ENCODE measurements at regions not wholly inside any gene's neighbourhood (a gene's known extent, or its start where the extent isn't known, plus 50 kb on each side); places are given as distances from the start of the nearest gene placed in this dataset.

GRCh38 chr1:29820401-29820800, 584.1 kb downstream of the PTPRU start:
- no peak for FAIRE-seq
- DNase-seq (ENCODE audit: insufficient read length, low spot score) = no peak
- TF ChIP-seq POU2F2 (IDR thresholded peaks at IDR 0.05; ENCODE audit: low read depth, low read length) = no peak
- no peak for TF ChIP-seq PAX5 (IDR thresholded peaks at IDR 0.05; ENCODE audit: insufficient read depth, low read length, severe bottlenecking)
- TF ChIP-seq POLR2A (IDR thresholded peaks at IDR 0.05; ENCODE audit: low read depth, low read length) = no peak
- no peak for TF ChIP-seq POLR2AphosphoS5 (IDR thresholded peaks at IDR 0.05; ENCODE audit: low read depth, low read length)
- TF ChIP-seq TAF1 (IDR thresholded peaks at IDR 0.05; ENCODE audit: low read depth, low read length) = no peak
- no peak for TF ChIP-seq SPI1 (IDR thresholded peaks at IDR 0.05; ENCODE audit: low read depth, low read length)

- TF ChIP-seq SPI1 (IDR thresholded peaks at IDR 0.05; ENCODE audit: low read depth, low read length) = no peak
- TF ChIP-seq PAX5 (IDR thresholded peaks at IDR 0.05; ENCODE audit: insufficient read depth, low read length, severe bottlenecking) = no peak
- no peak for TF ChIP-seq POLR2AphosphoS5 (IDR thresholded peaks at IDR 0.05; ENCODE audit: low read depth, low read length)
- TF ChIP-seq TAF1 (IDR thresholded peaks at IDR 0.05; ENCODE audit: low read depth, low read length) = no peak
- TF ChIP-seq POLR2A (IDR thresholded peaks at IDR 0.05; ENCODE audit: low read depth, low read length) = no peak
- no peak for TF ChIP-seq POU2F2 (IDR thresholded peaks at IDR 0.05; ENCODE audit: low read depth, low read length)
- no peak for FAIRE-seq
- DNase-seq (ENCODE audit: insufficient read length, low spot score) = no peak
These were observed 576.2 kb downstream of the PTPRU start for GRCh38 chr1:29812408-29813135.

- DNase-seq (ENCODE audit: insufficient read length, low spot score) = no peak
- FAIRE-seq = no peak
- TF ChIP-seq POLR2AphosphoS5 (IDR thresholded peaks at IDR 0.05; ENCODE audit: low read depth, low read length) = no peak
These were observed 575.5 kb downstream of the PTPRU start for GRCh38 chr1:29811727-29812407.

- TF ChIP-seq POU2F2 (IDR thresholded peaks at IDR 0.05; ENCODE audit: low read depth, low read length) (no peak), SPI1 (IDR thresholded peaks at IDR 0.05; ENCODE audit: low read depth, low read length) (no peak), PAX5 (IDR thresholded peaks at IDR 0.05; ENCODE audit: insufficient read depth, low read length, severe bottlenecking) (no peak), POLR2A (IDR thresholded peaks at IDR 0.05; ENCODE audit: low read depth, low read length) (no peak), TAF1 (IDR thresholded peaks at IDR 0.05; ENCODE audit: low read depth, low read length) (no peak), POLR2AphosphoS5 (IDR thresholded peaks at IDR 0.05; ENCODE audit: low read depth, low read length) (no peak)
- no peak for DNase-seq (ENCODE audit: insufficient read length, low spot score)
- FAIRE-seq = no peak
These were observed 574.9 kb downstream of the PTPRU start for GRCh38 chr1:29811247-29811646.

- FAIRE-seq (no peak), DNase-seq (ENCODE audit: insufficient read length, low spot score) (no peak)
- no peak for TF ChIP-seq POLR2AphosphoS5 (IDR thresholded peaks at IDR 0.05; ENCODE audit: low read depth, low read length)
These were observed 574.1 kb downstream of the PTPRU start for GRCh38 chr1:29810121-29811120.

GRCh38 chr1:29809446-29810120, 573.3 kb downstream of the PTPRU start:
- no peak for TF ChIP-seq POLR2AphosphoS5 (IDR thresholded peaks at IDR 0.05; ENCODE audit: low read depth, low read length)
- no peak for TF ChIP-seq SPI1 (IDR thresholded peaks at IDR 0.05; ENCODE audit: low read depth, low read length)
- TF ChIP-seq POU2F2 (IDR thresholded peaks at IDR 0.05; ENCODE audit: low read depth, low read length) = no peak
- no peak for TF ChIP-seq POLR2A (IDR thresholded peaks at IDR 0.05; ENCODE audit: low read depth, low read length)
- FAIRE-seq (no peak), DNase-seq (ENCODE audit: insufficient read length, low spot score) (no peak)

GRCh38 chr1:29808141-29808995, 572.0 kb downstream of the PTPRU start:
- FAIRE-seq = no peak
- no peak for DNase-seq (ENCODE audit: insufficient read length, low spot score)
- TF ChIP-seq SPI1 (IDR thresholded peaks at IDR 0.05; ENCODE audit: low read depth, low read length) (no peak), POLR2A (IDR thresholded peaks at IDR 0.05; ENCODE audit: low read depth, low read length) (no peak)

- DNase-seq (ENCODE audit: insufficient read length, low spot score) = no peak
- TF ChIP-seq POLR2AphosphoS5 (IDR thresholded peaks at IDR 0.05; ENCODE audit: low read depth, low read length) = no peak
- FAIRE-seq = no peak
These were observed 571.4 kb downstream of the PTPRU start for GRCh38 chr1:29807689-29808088.

- FAIRE-seq (no peak), DNase-seq (ENCODE audit: insufficient read length, low spot score) (no peak)
- TF ChIP-seq TAF1 (IDR thresholded peaks at IDR 0.05; ENCODE audit: low read depth, low read length) = no peak
- no peak for TF ChIP-seq POLR2AphosphoS5 (IDR thresholded peaks at IDR 0.05; ENCODE audit: low read depth, low read length)
- no peak for TF ChIP-seq POLR2A (IDR thresholded peaks at IDR 0.05; ENCODE audit: low read depth, low read length)
- TF ChIP-seq POU2F2 (IDR thresholded peaks at IDR 0.05; ENCODE audit: low read depth, low read length) = no peak
- TF ChIP-seq SPI1 (IDR thresholded peaks at IDR 0.05; ENCODE audit: low read depth, low read length) = no peak
- no peak for TF ChIP-seq PAX5 (IDR thresholded peaks at IDR 0.05; ENCODE audit: insufficient read depth, low read length, severe bottlenecking)
These were observed 570.5 kb downstream of the PTPRU start for GRCh38 chr1:29806646-29807319.
